CD14-positive monocyte (primary cell): ENCODE measurements at regions not wholly inside any gene's neighbourhood (a gene's known extent, or its start where the extent isn't known, plus 50 kb on each side); places are given as distances from the start of the nearest gene placed in this dataset.
"Not testable (repeated sequence)": the region's sequence is repeated elsewhere in the genome, so short reads cannot be mapped to it uniquely, and the experiment has no call there.

Source experiments
- DNase-seq, 3 donors: peaks; one replicate each; pipeline ENCODE4 v3.0.0-alpha.2; 2011 to 2022
- H2AFZ ChIP-seq: 2 replicates; pipeline ENCODE4 v1.6.0; 2012; ENCODE audit warnings: mild to moderate bottlenecking, low read depth, low read length, inconsistent platforms; ENCODE audit not compliant: insufficient read depth, poor library complexity, severe bottlenecking
- H3K27ac ChIP-seq, 2 donors: 1 replicate in 1 of 2; 2 replicates in 1 of 2; pipeline ENCODE4 v1.5.1; 2012 to 2013; ENCODE audit warnings: low read length in 2 of 2, control low read depth in 1 of 2, inconsistent platforms in 1 of 2, low read depth in 1 of 2, mild to moderate bottlenecking in 1 of 2
- H3K27me3 ChIP-seq, 2 donors: one replicate each; pipeline versions ENCODE4 v1.6.0 to v1.6.1; 2011 to 2013; ENCODE audit warnings: low read length in 2 of 2; ENCODE audit not compliant: control insufficient read depth in 2 of 2, insufficient read depth in 2 of 2
- H3K36me3 ChIP-seq, 2 donors: replicated peaks in 1 of 2; 1 replicate in 1 of 2; 2 replicates in 1 of 2; pipeline versions ENCODE4 v1.5.1 to v1.6.1; 2012 to 2013; ENCODE audit warnings: low read length in 2 of 2, control low read depth in 1 of 2, inconsistent platforms in 1 of 2, mild to moderate bottlenecking in 1 of 2; ENCODE audit not compliant: insufficient read depth in 2 of 2, control insufficient read depth in 1 of 2
- H3K4me1 ChIP-seq, 2 donors: 1 replicate in 1 of 2; 2 replicates in 1 of 2; pipeline versions ENCODE4 v1.5.1 to v1.6.1; 2012 to 2013; ENCODE audit warnings: low read length in 2 of 2, control low read depth in 1 of 2, inconsistent platforms in 1 of 2, mild to moderate bottlenecking in 1 of 2, moderate library complexity in 1 of 2; ENCODE audit not compliant: insufficient read depth in 2 of 2, control insufficient read depth in 1 of 2
- H3K4me2 ChIP-seq: replicated peaks from 2 replicates; pipeline ENCODE3; 2012; ENCODE audit warnings: low read length, moderate library complexity, mild to moderate bottlenecking; ENCODE audit not compliant: poor library complexity, severe bottlenecking; ENCODE audit errors: extremely low read depth
- H3K4me3 ChIP-seq, 3 experiments: fragments of 200-600 bp in 1 of 3; sonication (generic) in 1 of 3; replicated peaks in 1 of 3; 1 replicate in 2 of 3; 2 replicates in 1 of 3; pipeline ENCODE4 v1.5.1; 2011 to 2013; ENCODE audit warnings: low read length in 3 of 3, mild to moderate bottlenecking in 3 of 3, control low read depth in 2 of 3, low read depth in 2 of 3, inconsistent platforms in 1 of 3, moderate library complexity in 1 of 3
- H3K79me2 ChIP-seq: 2 replicates; pipeline ENCODE4 v1.6.0; 2012; ENCODE audit warnings: mild to moderate bottlenecking, control low read depth, inconsistent platforms, low read length, moderate library complexity; ENCODE audit not compliant: insufficient read depth
- H3K9ac ChIP-seq: 2 replicates; pipeline ENCODE4 v1.6.0; 2017; ENCODE audit warnings: low read length, mild to moderate bottlenecking; ENCODE audit not compliant: insufficient read depth, poor library complexity, severe bottlenecking
- H3K9me3 ChIP-seq, 2 donors: replicated peaks in 1 of 2; 1 replicate in 1 of 2; 2 replicates in 1 of 2; pipeline versions ENCODE4 v1.5.1 to v1.6.1; 2012 to 2013; ENCODE audit warnings: low read length in 2 of 2, control low read depth in 1 of 2; ENCODE audit not compliant: control insufficient read depth in 1 of 2, insufficient read depth in 1 of 2
- H4K20me1 ChIP-seq: 2 replicates; pipeline ENCODE4 v1.6.0; 2012; ENCODE audit warnings: mild to moderate bottlenecking, low read length, control low read depth, moderate library complexity; ENCODE audit not compliant: insufficient read depth
- H3K27ac Mint-ChIP-seq, 7 donors: one replicate each; pipeline ENCODE4 v1.8.0; 2020; ENCODE audit warnings: mild to moderate bottlenecking in 7 of 7, mixed read lengths in 7 of 7, moderate library complexity in 6 of 7, inconsistent platforms in 2 of 7
- H3K27me3 Mint-ChIP-seq, 3 donors: one replicate each; pipeline ENCODE4 v1.8.0; 2021 to 2022; ENCODE audit warnings: low read depth in 3 of 3, mild to moderate bottlenecking in 3 of 3, mixed read lengths in 3 of 3, moderate library complexity in 3 of 3, inconsistent platforms in 1 of 3
- H3K36me3 Mint-ChIP-seq, 2 donors: one replicate each; pipeline ENCODE4 v1.8.0; 2020; ENCODE audit warnings: mixed read lengths in 2 of 2, inconsistent platforms in 1 of 2, mild to moderate bottlenecking in 1 of 2
- H3K4me1 Mint-ChIP-seq: one replicate; pipeline ENCODE4 v1.8.0; 2020; ENCODE audit warnings: mild to moderate bottlenecking, mixed read lengths
- H3K4me3 Mint-ChIP-seq, 2 donors: one replicate each; pipeline ENCODE4 v1.8.0; 2020; ENCODE audit warnings: mild to moderate bottlenecking in 2 of 2, mixed read lengths in 2 of 2, moderate library complexity in 1 of 2
- H3K9me3 Mint-ChIP-seq, 7 donors: one replicate each; pipeline ENCODE4 v1.8.0; 2020 to 2022; ENCODE audit warnings: mixed read lengths in 7 of 7, mild to moderate bottlenecking in 6 of 7, moderate library complexity in 6 of 7, inconsistent platforms in 2 of 7
- WGBS: methylation state at CpG from one replicate; pipeline ENCODE4 v1.1.5; 2013; ENCODE audit warnings: missing lambda C conversion rate; ENCODE audit not compliant: insufficient coverage; 5-methylcytosine and 5-hydroxymethylcytosine counted together
- intact Hi-C, 2 donors: fragments of 100-400 bp; cut with micrococcal nuclease; formaldehyde crosslinking; loops; one replicate each; pipeline versions ENCODE4 v1.15.0 to v1.15.1; 2023

DNA sequence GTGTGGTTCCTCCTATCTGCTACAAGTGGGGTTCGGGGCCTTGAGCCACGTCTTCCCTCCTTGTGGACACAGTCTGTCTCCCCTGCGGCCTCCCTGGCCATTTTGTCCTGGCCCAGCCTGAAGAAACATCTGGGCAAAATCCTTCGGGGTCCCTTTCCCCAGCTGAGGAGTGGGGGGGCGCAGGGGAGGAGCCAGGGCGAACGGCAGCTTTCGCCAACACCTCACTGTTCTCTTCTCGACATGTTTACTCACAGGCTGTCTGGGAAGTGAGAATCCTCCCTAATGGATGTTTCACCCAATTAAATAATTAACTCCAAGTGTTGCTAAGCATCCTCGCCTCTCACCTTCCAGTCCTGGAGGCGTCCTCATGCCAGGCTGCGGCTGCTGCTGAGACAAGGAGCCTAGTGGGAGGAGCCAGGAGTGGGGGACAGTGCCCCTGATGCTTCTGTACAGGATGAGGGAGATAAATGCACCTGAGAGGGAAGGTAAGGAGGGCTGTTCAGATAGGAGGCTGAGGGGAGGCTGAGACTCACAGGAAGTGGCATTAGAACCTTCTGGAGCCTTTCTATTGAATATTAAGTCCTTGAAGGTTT, 72.4 kb upstream of the PLGLB1 start:
- H3K9me3 ChIP-seq, H3K4me3 ChIP-seq, H3K36me3 Mint-ChIP-seq, intact Hi-C loops, H3K79me2 ChIP-seq, H3K9ac ChIP-seq, H3K9me3 Mint-ChIP-seq, H3K4me3 Mint-ChIP-seq, H3K4me1 Mint-ChIP-seq, H3K4me2 ChIP-seq, DNase-seq, H3K36me3 ChIP-seq, H4K20me1 ChIP-seq, H3K27me3 Mint-ChIP-seq, H3K27me3 ChIP-seq, H2AFZ ChIP-seq, H3K27ac Mint-ChIP-seq, H3K27ac ChIP-seq, H3K4me1 ChIP-seq: not testable (repeated sequence)
- 85% methylated on average over 5 of the region's 12 CpGs for WGBS

DNA sequence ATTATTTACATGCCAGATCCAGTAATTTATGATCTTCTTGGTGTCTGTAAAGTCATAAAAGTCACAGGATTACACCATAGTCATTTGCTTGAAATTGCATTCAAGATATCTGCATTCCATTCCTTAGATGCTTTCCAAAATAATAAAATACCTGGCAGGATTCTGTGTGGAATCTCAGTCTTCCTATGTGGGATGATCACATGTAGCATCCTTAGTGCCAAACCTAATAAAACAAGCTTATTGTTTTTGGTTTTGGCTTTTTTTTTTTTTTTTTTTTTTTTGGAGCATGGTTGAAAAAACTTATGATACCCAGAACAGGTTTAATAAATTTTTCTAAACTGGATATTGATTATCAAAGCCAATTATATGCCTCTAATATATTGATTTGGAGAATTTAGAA, 74.2 kb upstream of the PLGLB1 start:
- H3K79me2 ChIP-seq, H3K9ac ChIP-seq, DNase-seq, H3K4me3 Mint-ChIP-seq, H3K4me2 ChIP-seq, H3K4me1 ChIP-seq, H3K36me3 ChIP-seq, H3K4me1 Mint-ChIP-seq, H3K27ac Mint-ChIP-seq, H3K36me3 Mint-ChIP-seq, H3K27ac ChIP-seq, intact Hi-C loops, H3K9me3 Mint-ChIP-seq, H3K9me3 ChIP-seq, H4K20me1 ChIP-seq, H3K27me3 Mint-ChIP-seq, H3K27me3 ChIP-seq, H3K4me3 ChIP-seq, H2AFZ ChIP-seq: not testable (repeated sequence)

DNA sequence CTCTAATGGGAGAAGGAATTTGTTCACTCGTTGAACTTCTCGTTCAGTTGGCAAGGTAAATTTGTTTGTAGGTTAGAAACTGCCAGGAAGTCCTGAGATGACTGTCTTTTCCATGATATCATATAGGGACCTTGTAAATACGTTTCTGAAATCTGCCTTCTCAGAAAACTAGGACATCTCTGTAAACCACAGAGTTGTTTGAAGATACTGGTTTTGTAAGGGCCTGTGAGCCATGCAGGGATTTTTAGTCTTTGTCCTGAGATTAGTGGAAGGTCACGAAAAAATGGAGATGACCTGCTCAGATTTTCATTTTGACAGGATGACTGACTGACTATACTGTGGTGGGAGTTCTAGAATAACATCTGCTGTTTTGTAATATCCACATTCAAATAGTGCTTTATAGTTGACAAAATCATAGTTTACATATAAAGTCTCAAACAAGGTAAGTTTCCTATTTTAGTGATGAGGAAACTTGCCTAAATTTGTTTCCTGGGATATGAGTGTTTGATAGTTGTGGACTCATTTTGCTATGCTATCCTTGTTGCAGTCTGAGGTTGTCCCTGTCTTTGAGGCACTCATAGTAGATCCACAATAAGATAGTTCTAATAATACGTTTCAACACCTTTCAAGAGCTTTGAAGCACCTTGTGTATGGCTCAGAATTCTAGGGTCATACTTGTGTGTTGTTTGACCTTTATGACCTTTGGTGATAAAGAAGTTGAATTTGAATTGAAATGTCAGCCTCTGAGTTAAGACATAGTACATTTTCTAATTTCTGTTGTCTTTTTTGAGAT, 107.3 kb upstream of the PLGLB1 start:
- H3K27me3 ChIP-seq, H3K4me2 ChIP-seq, H3K36me3 ChIP-seq, H3K4me1 Mint-ChIP-seq, H4K20me1 ChIP-seq, H2AFZ ChIP-seq, DNase-seq, H3K4me3 ChIP-seq, H3K27ac ChIP-seq, H3K4me3 Mint-ChIP-seq, H3K9me3 ChIP-seq, intact Hi-C loops, H3K27ac Mint-ChIP-seq, H3K9me3 Mint-ChIP-seq, H3K36me3 Mint-ChIP-seq, H3K4me1 ChIP-seq, H3K27me3 Mint-ChIP-seq, H3K79me2 ChIP-seq, H3K9ac ChIP-seq: not testable (repeated sequence)
- no CpG with 5 or more reads among the region's 5 CpGs for whole genome bisulfite sequencing

DNA sequence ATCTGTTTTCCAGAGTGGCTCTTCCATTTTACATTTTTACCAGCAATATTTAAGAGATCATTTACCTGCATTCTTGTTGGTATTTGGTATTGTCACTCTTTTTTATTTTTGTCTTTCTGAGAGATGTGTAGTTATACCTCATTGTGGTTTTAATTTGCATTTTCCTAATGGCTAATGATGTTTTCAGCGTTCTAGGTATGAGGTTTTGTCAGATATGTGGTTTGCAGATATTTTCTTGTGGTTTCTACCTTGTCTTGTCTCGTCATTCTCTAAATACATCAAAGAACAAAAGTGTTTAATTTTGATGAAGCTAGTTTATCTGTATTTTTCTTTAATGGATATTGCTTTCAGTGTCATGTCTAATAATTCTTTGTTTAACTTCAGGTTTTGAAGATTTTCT, 110.9 kb upstream of the PLGLB1 start:
- H3K27me3 Mint-ChIP-seq, H3K9me3 ChIP-seq, H3K27ac ChIP-seq, H3K4me3 Mint-ChIP-seq, H3K9ac ChIP-seq, H4K20me1 ChIP-seq, intact Hi-C loops, H3K4me2 ChIP-seq, H3K27me3 ChIP-seq, H3K4me1 ChIP-seq, H3K4me1 Mint-ChIP-seq, H2AFZ ChIP-seq, H3K36me3 Mint-ChIP-seq, DNase-seq, H3K36me3 ChIP-seq, H3K4me3 ChIP-seq, H3K9me3 Mint-ChIP-seq, H3K79me2 ChIP-seq, H3K27ac Mint-ChIP-seq: not testable (repeated sequence)
- no CpG with 5 or more reads among the region's 2 CpGs for WGBS
